ENCODE measurements at regions not wholly inside any gene's neighbourhood (a gene's known extent, or its start where the extent isn't known, plus 50 kb on each side); places are given as distances from the start of the nearest gene placed in this dataset.

DNA sequence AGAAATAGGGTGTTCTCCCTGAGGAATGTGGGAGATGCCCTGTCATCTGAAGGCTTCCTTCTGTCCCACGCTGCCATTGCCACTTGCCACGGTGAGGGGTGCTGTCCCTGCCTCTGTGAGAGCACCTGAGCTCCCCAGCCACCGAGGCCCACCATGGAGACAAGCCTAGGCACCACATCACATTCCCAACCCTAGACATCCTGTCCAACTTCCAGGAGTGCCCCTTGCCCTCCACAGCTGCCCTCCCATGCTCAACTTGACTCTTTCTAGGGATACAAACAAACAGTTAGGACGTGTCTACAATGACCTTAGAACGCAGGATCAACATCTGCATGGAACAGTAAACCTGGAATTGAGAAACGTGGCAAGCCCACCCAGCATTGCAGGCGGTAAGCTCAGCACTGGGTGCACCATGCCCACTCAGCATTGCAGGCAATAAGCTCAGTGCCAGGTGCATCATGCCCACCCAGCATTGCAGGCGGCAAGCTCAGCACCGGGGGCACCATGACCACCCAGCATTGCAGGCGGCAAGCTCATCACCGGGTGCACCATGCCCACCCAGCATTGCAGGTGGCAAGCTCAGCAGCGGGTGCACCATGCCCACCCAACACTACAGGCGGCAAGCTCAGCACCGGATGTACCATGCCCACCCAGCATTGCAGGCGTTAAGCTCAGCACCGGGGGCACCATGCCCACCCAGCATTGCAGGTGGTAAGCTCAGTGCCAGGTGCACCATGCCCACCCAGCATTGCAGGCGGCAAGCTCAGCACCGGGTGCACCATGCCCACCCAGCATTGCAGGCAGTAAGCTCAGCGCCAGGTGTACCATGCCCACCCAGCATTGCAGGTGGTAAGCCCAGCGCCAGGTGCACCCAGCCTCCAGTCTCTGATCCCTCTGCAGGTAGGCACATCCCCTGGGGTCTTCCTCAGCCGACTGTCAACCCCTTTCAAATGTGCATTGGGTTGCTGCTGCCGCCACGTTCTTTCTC is 1463.9 kb downstream of the TBC1D22A start:
- TF ChIP-seq, protein P1, sequence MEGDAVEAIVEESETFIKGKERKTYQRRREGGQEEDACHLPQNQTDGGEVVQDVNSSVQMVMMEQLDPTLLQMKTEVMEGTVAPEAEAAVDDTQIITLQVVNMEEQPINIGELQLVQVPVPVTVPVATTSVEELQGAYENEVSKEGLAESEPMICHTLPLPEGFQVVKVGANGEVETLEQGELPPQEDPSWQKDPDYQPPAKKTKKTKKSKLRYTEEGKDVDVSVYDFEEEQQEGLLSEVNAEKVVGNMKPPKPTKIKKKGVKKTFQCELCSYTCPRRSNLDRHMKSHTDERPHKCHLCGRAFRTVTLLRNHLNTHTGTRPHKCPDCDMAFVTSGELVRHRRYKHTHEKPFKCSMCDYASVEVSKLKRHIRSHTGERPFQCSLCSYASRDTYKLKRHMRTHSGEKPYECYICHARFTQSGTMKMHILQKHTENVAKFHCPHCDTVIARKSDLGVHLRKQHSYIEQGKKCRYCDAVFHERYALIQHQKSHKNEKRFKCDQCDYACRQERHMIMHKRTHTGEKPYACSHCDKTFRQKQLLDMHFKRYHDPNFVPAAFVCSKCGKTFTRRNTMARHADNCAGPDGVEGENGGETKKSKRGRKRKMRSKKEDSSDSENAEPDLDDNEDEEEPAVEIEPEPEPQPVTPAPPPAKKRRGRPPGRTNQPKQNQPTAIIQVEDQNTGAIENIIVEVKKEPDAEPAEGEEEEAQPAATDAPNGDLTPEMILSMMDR (conservative IDR thresholded peaks at IDR 0.05; ENCODE audit: low read depth in 2 of 2): no peak
- TF ChIP-seq EZH2 (IDR thresholded peaks at IDR 0.05; ENCODE audit: low read depth, unreplicated experiment) (no peak), POLR2AphosphoS5 (IDR thresholded peaks at IDR 0.05; ENCODE audit: low read depth) (no peak), JUNB (IDR thresholded peaks at IDR 0.05; ENCODE audit: unreplicated experiment) (no peak)

Measured in GM23338 (cell line).